Heart left ventricle (tissue), 16 donors: ENCODE measurements at regions not wholly inside any gene's neighbourhood (a gene's known extent, or its start where the extent isn't known, plus 50 kb on each side); places are given as distances from the start of the nearest gene placed in this dataset.

ENCODE experiments used
- ATAC-seq, 4 donors: fragments of 200-7000 bp; cut with Tn5 transposase; one replicate each; pipeline ENCODE4 v1.9.1; 2020 to 2022; ENCODE audit warnings: moderate library complexity in 4 of 4, mild to moderate bottlenecking in 3 of 4, moderate number of reproducible peaks in 1 of 4
- DNase-seq, 5 donors: peaks; one replicate each; pipeline ENCODE4 v3.0.0-alpha.2; 2020
- H3K27ac ChIP-seq, 12 donors: fragments of 200-600 bp; sonication (generic) in 4 of 12; one replicate each; pipeline versions ENCODE4 v1.5.0 to v1.8.0; 2016 to 2022; ENCODE audit warnings: mild to moderate bottlenecking in 2 of 12
- H3K27me3 ChIP-seq, 9 donors: fragments of 200-600 bp; sonication (generic) in 2 of 9; one replicate each; pipeline versions ENCODE4 v1.5.1 to v1.8.0; 2016 to 2022; ENCODE audit warnings: mild to moderate bottlenecking in 3 of 9
- H3K36me3 ChIP-seq, 9 donors: fragments of 200-600 bp; sonication (generic) in 2 of 9; one replicate each; pipeline versions ENCODE4 v1.5.0 to v1.8.0; 2018 to 2022; ENCODE audit warnings: mild to moderate bottlenecking in 2 of 9
- H3K4me1 ChIP-seq, 12 donors: fragments of 200-600 bp; sonication (generic) in 4 of 12; one replicate each; pipeline versions ENCODE4 v1.5.0 to v1.8.0; 2016 to 2022; ENCODE audit warnings: mild to moderate bottlenecking in 3 of 12
- H3K4me3 ChIP-seq, 12 donors: fragments of 200-600 bp; sonication (generic) in 4 of 12; one replicate each; pipeline versions ENCODE4 v1.5.0 to v1.8.0; 2017 to 2022; ENCODE audit warnings: mild to moderate bottlenecking in 9 of 12, moderate library complexity in 4 of 12
- H3K9me3 ChIP-seq, 12 donors: fragments of 200-600 bp; sonication (generic) in 4 of 12; one replicate each; pipeline versions ENCODE4 v1.5.0 to v1.8.0; 2016 to 2022; ENCODE audit warnings: mild to moderate bottlenecking in 1 of 12
- POLR2A ChIP-seq, 2 donors: fragments of 450-650 bp; IDR thresholded peaks; one replicate each; pipeline ENCODE4 v1.6.1; 2017; ENCODE audit warnings: antibody characterized with exemption in 2 of 2, mild to moderate bottlenecking in 2 of 2, moderate library complexity in 2 of 2
- WGBS, 4 donors: extraction: QIAGEN DNeasy Blood & Tissue Kit in 2 of 4; methylation state at CpG; one replicate each; pipeline versions ENCODE4 v1.1.5 to v1.1.7; 2013 to 2018; 5-methylcytosine and 5-hydroxymethylcytosine counted together
- intact Hi-C, 10 donors: fragments of 100-400 bp; cut with DNase I; formaldehyde crosslinking; loops; one replicate each; pipeline versions ENCODE4 v1.11.1 to v1.14.2; 2022
- TF ChIP-seq, protein P1 (sequence below), 12 donors: fragments of 200-600 bp; sonication (generic) in 4 of 12; IDR thresholded peaks; one replicate each; pipeline versions ENCODE4 v1.5.0 to v1.8.0; 2018 to 2022; ENCODE audit warnings: antibody characterized with exemption in 12 of 12, mild to moderate bottlenecking in 5 of 12
- donor health status: ischemic (EF 13 %, LVEDD 7.1; RV severe dilation, severe dysfunction).
- donor health status: healthy with polysubstance abuse.
- donor health status: DM: no; HTN: yes; CAD: no.
- donor health status: DM: no; HTN: no; CAD: no.
- donor health status: ischemic (EF 25% LVEDD 6.9; RV normal size, moderate dysfunction).
- donor health status: ischemic (EF 25% LVEDD 5.7; RV mildly dilated, moderate dysfunction).
- donor health status: healthy.
- donor health status: DM: yes; HTN: yes; CAD: no.
- donor health status: ischemic (EF 35%, LVEDD 5.7; RV mildly dilated, moderate dysfunction).
- donor health status: nonischemic (EF 11% LVEDD 7.7; RV severe dilation, severe dysfunction).
- donor health status: DM: yes; HTN: yes; CAD: no.
- donor health status: PGD.
- donor health status: ischemic (EF 29% LVEDD 5.4; RV normal size, mild dysfunction).
- donor health status: nonischemic (EF 23%, LVEDD 6.1; RV moderate dilation, normal function).

DNA sequence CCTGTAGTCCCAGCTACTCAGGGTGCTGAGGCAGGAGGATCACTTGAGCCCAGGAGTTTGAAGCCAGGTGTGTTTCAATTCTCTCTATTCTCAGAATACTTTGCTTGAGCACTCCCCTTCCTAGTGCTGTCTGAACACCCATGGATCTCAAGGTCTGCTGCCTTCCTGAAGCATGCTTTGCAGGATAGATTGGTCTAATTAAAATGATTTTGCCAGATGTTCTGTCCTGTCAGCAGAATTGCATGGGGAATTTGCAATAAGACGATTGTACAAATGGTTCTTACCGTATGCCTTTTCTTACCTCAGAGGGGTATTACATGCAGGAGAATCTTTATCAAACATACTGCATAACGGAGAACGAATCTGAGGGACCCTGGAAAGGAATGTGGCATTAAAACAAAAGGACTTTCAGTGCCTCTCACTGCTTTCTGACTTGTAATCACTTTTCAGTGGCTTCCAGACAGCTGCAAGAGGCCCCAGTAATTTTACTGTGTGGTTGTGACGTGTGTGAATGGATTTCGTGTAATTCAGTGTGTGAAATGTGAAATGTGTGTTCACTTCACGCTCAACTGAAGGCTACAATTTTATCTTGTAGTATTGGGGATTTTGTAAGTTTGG, 587.2 kb upstream of the SEMA6A start:
- intact Hi-C loops = no loop called here
- no peaks in the 10 kb centered on the region for H3K9me3 ChIP-seq
- no peak overlapping the region for H3K27ac ChIP-seq
- H3K4me1 ChIP-seq = no peaks in the 10 kb centered on the region
- TF ChIP-seq POLR2A (IDR thresholded peaks at IDR 0.05) = no peak
- TF ChIP-seq, protein P1, sequence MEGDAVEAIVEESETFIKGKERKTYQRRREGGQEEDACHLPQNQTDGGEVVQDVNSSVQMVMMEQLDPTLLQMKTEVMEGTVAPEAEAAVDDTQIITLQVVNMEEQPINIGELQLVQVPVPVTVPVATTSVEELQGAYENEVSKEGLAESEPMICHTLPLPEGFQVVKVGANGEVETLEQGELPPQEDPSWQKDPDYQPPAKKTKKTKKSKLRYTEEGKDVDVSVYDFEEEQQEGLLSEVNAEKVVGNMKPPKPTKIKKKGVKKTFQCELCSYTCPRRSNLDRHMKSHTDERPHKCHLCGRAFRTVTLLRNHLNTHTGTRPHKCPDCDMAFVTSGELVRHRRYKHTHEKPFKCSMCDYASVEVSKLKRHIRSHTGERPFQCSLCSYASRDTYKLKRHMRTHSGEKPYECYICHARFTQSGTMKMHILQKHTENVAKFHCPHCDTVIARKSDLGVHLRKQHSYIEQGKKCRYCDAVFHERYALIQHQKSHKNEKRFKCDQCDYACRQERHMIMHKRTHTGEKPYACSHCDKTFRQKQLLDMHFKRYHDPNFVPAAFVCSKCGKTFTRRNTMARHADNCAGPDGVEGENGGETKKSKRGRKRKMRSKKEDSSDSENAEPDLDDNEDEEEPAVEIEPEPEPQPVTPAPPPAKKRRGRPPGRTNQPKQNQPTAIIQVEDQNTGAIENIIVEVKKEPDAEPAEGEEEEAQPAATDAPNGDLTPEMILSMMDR (IDR thresholded peaks at IDR 0.05) = no peak
- WGBS, 4 donors = 53 to 59% (median 55%) methylated on average over 7 of the region's 7 CpGs
- DNase-seq = no peak
- no peak overlapping the region for H3K4me3 ChIP-seq
- H3K27me3 ChIP-seq = no peaks in the 10 kb centered on the region
- no peaks in the 10 kb centered on the region for H3K36me3 ChIP-seq
- no peak for ATAC-seq

DNA sequence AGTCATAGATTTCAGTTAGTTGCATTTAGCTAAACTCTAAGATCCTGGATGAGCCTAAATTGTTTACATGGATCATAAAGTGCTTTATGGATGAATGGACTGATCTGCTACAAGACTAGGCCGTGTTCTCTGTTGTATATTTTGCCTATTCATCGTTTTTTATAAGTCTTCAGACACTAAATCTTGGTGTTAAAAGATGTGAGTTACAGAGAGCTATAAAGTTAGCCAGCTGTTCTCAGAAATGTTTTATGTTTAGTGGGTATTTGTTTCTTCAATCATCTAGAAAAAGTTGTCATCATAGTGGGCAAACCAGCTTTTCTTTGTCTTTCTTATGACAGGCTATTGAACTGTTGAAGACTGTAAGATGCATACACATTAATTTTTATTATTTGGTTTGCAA, 585.8 kb upstream of the SEMA6A start:
- 80 to 86% (median 81%) methylated on average over 2 of the region's 2 CpGs for WGBS, 4 donors
- ATAC-seq (no peak), DNase-seq (no peak)
- intact Hi-C loops = no loop called here
- no peaks in the 10 kb centered on the region for H3K4me1 ChIP-seq
- H3K36me3 ChIP-seq = no peaks in the 10 kb centered on the region
- no peak overlapping the region for H3K27ac ChIP-seq
- no peaks in the 10 kb centered on the region for H3K27me3 ChIP-seq
- no peak overlapping the region for H3K4me3 ChIP-seq
- TF ChIP-seq, protein P1 (IDR thresholded peaks at IDR 0.05) = no peak
- TF ChIP-seq POLR2A (IDR thresholded peaks at IDR 0.05) = no peak
- H3K9me3 ChIP-seq = no peaks in the 10 kb centered on the region

DNA sequence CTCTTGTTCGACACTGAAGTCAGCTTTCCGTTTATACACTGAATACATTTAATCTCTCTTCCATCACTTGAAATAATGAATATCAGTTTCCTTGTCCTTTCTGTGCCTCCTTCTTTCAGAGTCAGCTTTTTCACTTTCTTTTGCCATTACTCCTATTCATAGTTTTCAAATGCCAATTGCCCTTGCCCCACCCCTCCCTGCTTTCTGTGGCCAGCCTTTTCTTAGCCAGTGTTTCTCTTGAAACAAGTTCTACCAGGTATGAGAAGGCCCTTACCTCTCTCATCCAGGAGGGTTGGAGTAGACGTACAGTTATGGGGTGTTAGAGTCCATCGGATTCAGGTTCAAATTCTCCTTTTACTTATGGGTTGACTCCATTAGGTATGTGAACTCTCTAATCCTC, 574.7 kb upstream of the SEMA6A start:
- intact Hi-C loops = no loop called here
- WGBS, 4 donors = 94 to 98% (median 95%) methylated on average over 4 of the region's 4 CpGs
- no peak for TF ChIP-seq POLR2A (IDR thresholded peaks at IDR 0.05)
- TF ChIP-seq, protein P1 (IDR thresholded peaks at IDR 0.05) = no peak
- no peak overlapping the region for H3K27ac ChIP-seq
- H3K4me3 ChIP-seq = no peak overlapping the region
- no peaks in the 10 kb centered on the region for H3K9me3 ChIP-seq
- H3K27me3 ChIP-seq = no peaks in the 10 kb centered on the region
- no peaks in the 10 kb centered on the region for H3K36me3 ChIP-seq
- no peaks in the 10 kb centered on the region for H3K4me1 ChIP-seq
- no peak for ATAC-seq
- DNase-seq = no peak

GRCh38 chr5:117144086-117144485, 569.5 kb upstream of the SEMA6A start:
- intact Hi-C loops = no loop called here
- no peaks in the 10 kb centered on the region for H3K27me3 ChIP-seq
- H3K36me3 ChIP-seq = no peaks in the 10 kb centered on the region
- no peaks in the 10 kb centered on the region for H3K9me3 ChIP-seq
- H3K4me1 ChIP-seq = peaks cover 0 to 3% (median 0%) of the 10 kb centered on the region in 12 donors
- DNase-seq = no peak
- no peak for ATAC-seq
- H3K4me3 ChIP-seq = no peak overlapping the region
- no peak overlapping the region for H3K27ac ChIP-seq
- TF ChIP-seq POLR2A (IDR thresholded peaks at IDR 0.05) = no peak
- TF ChIP-seq, protein P1 (IDR thresholded peaks at IDR 0.05) = no peak
